ENCODE measurements at regions not wholly inside any gene's neighbourhood (a gene's known extent, or its start where the extent isn't known, plus 50 kb on each side); places are given as distances from the start of the nearest gene placed in this dataset.

GRCh38 chr16:85195271-85195647 lies 83.0 kb upstream of the CIBAR2 start:
- TF ChIP-seq CTCF (IDR thresholded peaks at IDR 0.05; ENCODE audit: low read depth, low read length) (no peak), EZH2phosphoT487 (IDR thresholded peaks at IDR 0.05; ENCODE audit: low read depth) (no peak)
